Brain microvascular endothelial cell (primary cell): ENCODE measurements at regions not wholly inside any gene's neighbourhood (a gene's known extent, or its start where the extent isn't known, plus 50 kb on each side); places are given as distances from the start of the nearest gene placed in this dataset.

ENCODE experiments used
- DNase-seq: peaks from one replicate; pipeline ENCODE4 v3.0.0-alpha.2; 2020
- H3K27ac ChIP-seq: fragments of 250-450 bp; sonication (Bioruptor Pico); 2 replicates; pipeline ENCODE4 v1.5.1; 2020; ENCODE audit warnings: mild to moderate bottlenecking, moderate library complexity
- H3K27me3 ChIP-seq: fragments of 250-450 bp; sonication (Bioruptor Pico); replicated peaks from 2 replicates; pipeline ENCODE4 v1.5.1; 2020; ENCODE audit warnings: mild to moderate bottlenecking
- H3K36me3 ChIP-seq: fragments of 250-450 bp; sonication (Bioruptor Pico); replicated peaks from 2 replicates; pipeline ENCODE4 v1.5.1; 2020; ENCODE audit warnings: mild to moderate bottlenecking
- H3K4me3 ChIP-seq: 2 replicates; pipeline ENCODE4 v1.5.1; 2011; ENCODE audit warnings: low read depth, mild to moderate bottlenecking, control low read depth, low read length, moderate library complexity
- CTCF ChIP-seq: IDR thresholded peaks from 2 replicates; pipeline ENCODE4 v1.5.1; 2011; ENCODE audit warnings: low read depth, mild to moderate bottlenecking, moderate library complexity, low read length, control low read depth, inconsistent platforms; ENCODE audit errors: missing control alignments
- in situ Hi-C: cut with HindIII; loops from 2 replicates; pipeline ENCODE4 v1.10.0; 2017; ENCODE audit warnings: low sequenced_read_pairs, low pct_ligation_motif_present

DNA sequence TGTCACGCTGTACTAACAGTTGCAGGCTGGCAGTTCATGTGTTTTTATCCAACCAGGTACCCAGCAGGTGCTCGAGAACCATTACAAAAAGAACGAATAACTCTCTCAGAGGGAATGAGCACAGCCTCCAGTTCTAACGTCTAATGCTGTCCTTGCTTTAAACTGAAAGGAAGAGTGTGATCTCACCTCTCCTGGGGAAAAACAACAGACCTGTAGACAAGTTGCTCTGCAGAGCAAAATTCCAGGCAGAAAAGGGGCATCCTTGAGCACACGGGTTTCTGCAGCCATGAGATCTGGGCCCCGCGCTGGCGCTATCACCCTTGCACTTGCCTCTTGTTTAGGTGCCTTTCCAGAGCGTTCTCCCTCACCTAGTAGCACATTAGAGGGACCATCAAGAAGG lies 92.5 kb upstream of the DNAH5 start:
- Histone ChIP-seq H3K27ac (peak overlapping the region; percentile 91), H3K4me3 (no peak overlapping the region), H3K36me3 (no peaks in the 10 kb centered on the region), H3K27me3 (no peaks in the 10 kb centered on the region)
- no peak for TF ChIP-seq CTCF
- DNase-seq, result no peak
- in situ Hi-C loops, result no loop called here

DNA sequence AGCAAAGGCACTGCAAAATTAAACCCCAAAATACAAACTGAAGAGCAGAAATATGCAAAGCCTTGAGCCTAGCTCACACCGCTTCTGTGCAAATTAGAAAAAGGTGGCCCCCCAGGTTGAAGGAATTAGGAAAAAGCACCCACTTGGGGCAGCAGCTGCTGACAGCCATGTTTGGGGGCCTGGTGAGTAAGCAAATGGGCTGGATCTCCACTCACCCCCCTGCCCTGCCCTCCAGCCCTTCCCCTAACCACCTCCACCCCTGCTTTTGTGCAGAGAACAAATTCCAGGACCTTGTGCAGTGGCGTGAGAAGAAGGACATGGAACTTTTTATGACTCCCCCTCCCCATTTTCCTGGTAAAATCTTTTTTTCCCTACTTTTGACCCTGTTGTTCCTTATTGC lies 92.0 kb upstream of the DNAH5 start:
- H3K36me3 ChIP-seq, result no peaks in the 10 kb centered on the region
- peak overlapping the region; percentile 6 for H3K4me3 ChIP-seq
- DNase-seq, result peak; percentile 50
- H3K27me3 ChIP-seq, result no peaks in the 10 kb centered on the region
- peak overlapping the region; percentile 91 for H3K27ac ChIP-seq
- in situ Hi-C loops, result no loop called here
- TF ChIP-seq CTCF, result peak; percentile 6

DNA sequence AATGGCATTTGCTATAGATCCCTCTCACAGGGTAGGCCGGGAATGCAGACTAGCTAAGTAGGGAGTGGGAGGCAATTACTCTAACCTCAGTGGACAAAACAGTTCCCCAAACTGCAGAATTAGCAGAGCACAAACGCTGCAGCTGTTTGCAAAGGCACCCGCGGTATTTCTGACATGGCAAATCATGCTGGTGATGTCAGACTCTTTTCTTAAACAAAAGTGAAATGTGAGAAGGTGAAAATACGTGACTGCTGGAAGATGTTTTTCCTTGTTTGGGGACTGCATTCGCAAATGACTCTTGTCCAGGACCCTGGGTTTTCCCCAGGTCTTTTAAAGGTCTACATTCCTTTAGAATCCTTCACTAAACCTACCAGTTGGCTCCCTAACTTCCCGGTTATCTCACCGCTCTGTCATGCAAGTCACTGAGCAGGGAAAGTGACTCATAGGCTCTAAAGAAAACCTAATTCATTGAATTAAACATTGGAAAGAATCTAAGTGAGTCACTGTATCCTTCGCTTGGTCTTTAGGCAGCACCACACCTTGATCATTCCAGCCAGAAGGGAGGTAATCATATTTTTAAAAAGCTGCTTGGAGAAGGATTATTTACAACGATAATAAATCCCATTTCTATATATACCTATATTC lies 91.5 kb upstream of the DNAH5 start:
- DNase-seq, result peak; percentile 99
- in situ Hi-C loops, result no loop called here
- H3K36me3 ChIP-seq, result no peaks in the 10 kb centered on the region
- TF ChIP-seq CTCF, result no peak
- H3K27ac ChIP-seq, result peak overlapping the region; percentile 91
- H3K4me3 ChIP-seq, result no peak overlapping the region
- H3K27me3 ChIP-seq, result no peaks in the 10 kb centered on the region

DNA sequence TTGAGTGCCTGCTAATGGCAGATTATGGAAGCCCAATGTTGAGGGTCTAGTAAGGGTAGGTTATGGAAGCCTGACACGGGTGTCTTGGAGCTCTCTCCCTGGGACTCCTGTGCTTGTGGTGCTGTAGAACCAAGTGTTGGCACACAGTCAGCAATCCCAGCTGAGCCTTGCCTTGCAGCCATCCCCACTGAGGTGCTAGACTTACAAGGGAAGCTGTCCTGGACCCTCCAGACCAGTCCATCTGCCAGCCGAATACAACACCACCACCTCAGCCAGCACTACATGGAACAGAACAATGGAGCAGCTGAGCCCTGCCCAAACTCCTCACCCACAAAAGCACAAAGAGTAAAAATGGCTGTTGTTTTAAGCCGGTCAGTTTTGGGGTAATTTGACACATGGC lies 90.5 kb upstream of the DNAH5 start:
- DNase-seq, result no peak
- TF ChIP-seq CTCF, result no peak
- Histone ChIP-seq H3K27me3 (no peaks in the 10 kb centered on the region), H3K4me3 (no peak overlapping the region), H3K36me3 (no peaks in the 10 kb centered on the region), H3K27ac (peak overlapping the region; percentile 91)
- in situ Hi-C loops, result no loop called here

DNA sequence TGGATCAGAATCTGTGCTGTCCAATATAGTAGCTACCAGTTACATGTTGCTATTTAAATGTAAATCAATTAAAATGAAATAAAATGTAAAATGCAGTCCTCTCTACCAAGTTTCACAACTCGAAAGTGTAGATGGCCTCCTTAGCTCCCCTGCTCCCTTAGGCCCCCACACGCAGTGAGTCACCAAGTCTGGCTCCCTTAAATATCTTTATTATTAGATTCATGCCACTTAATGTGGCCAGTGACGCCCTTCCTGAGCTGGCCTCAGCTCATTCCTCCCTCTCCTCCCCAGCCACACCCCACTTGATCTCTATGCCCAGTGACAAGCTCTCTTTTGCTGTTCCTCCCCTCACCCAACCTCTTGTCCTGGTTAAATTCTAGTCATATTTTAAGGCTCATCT lies 88.4 kb upstream of the DNAH5 start:
- no peak for TF ChIP-seq CTCF
- no peaks in the 10 kb centered on the region for H3K36me3 ChIP-seq
- H3K4me3 ChIP-seq, result no peak overlapping the region
- in situ Hi-C loops, result no loop called here
- DNase-seq, result peak; percentile 82
- no peaks in the 10 kb centered on the region for H3K27me3 ChIP-seq
- peak overlapping the region; percentile 42 for H3K27ac ChIP-seq
